DND-41 (cell line): ENCODE measurements at regions not wholly inside any gene's neighbourhood (a gene's known extent, or its start where the extent isn't known, plus 50 kb on each side); places are given as distances from the start of the nearest gene placed in this dataset.
A peak's percentile ranks its signal among the peaks of the same experiment; 100 is the strongest.

Source experiments
- ATAC-seq: fragments of 200-7000 bp; cut with Tn5 transposase; 3 replicates; pipeline ENCODE4 v1.9.1; 2021; ENCODE audit warnings: low read depth; ENCODE audit not compliant: insufficient read depth
- DNase-seq: peaks from one replicate; pipeline ENCODE4 v3.0.0-alpha.2; 2020
- H2AFZ ChIP-seq: 2 replicates; pipeline ENCODE4 v1.6.0; 2012; ENCODE audit warnings: low read depth, low read length
- H3K27ac ChIP-seq: 2 replicates; pipeline ENCODE4 v1.5.1; 2012; ENCODE audit warnings: low read length, inconsistent platforms
- H3K27me3 ChIP-seq: fragments of 200-600 bp; sonication (generic); 2 replicates; pipeline ENCODE4 v1.6.0; 2012; ENCODE audit warnings: low read length, mild to moderate bottlenecking, inconsistent platforms; ENCODE audit not compliant: insufficient read depth, poor library complexity
- H3K36me3 ChIP-seq: 2 replicates; pipeline ENCODE4 v1.5.1; 2012; ENCODE audit warnings: low read length, inconsistent platforms; ENCODE audit not compliant: insufficient read depth
- H3K4me1 ChIP-seq: 2 replicates; pipeline ENCODE4 v1.5.1; 2012; ENCODE audit warnings: mild to moderate bottlenecking, low read length; ENCODE audit not compliant: insufficient read depth
- H3K4me2 ChIP-seq: 2 replicates; pipeline ENCODE4 v1.6.0; 2012; ENCODE audit warnings: mild to moderate bottlenecking, moderate library complexity, low read length, inconsistent platforms; ENCODE audit not compliant: insufficient read depth
- H3K4me3 ChIP-seq, 2 experiments: fragments of 200-600 bp in 1 of 2; shearing (Covaris generic) in 1 of 2; 2 replicates each; pipeline ENCODE4 v1.5.1; 2012 to 2016; ENCODE audit warnings: inconsistent platforms in 2 of 2, low read length in 2 of 2, mild to moderate bottlenecking in 2 of 2, low read depth in 1 of 2, moderate library complexity in 1 of 2
- H3K79me2 ChIP-seq: 2 replicates; pipeline ENCODE4 v1.6.0; 2012; ENCODE audit warnings: low read length, inconsistent platforms; ENCODE audit not compliant: insufficient read depth
- H3K9ac ChIP-seq: 2 replicates; pipeline ENCODE4 v1.6.0; 2012; ENCODE audit warnings: low read depth, mild to moderate bottlenecking, inconsistent platforms, low read length, moderate library complexity
- H3K9me3 ChIP-seq: 2 replicates; pipeline ENCODE4 v1.5.1; 2012; ENCODE audit warnings: low read length, moderate library complexity, mild to moderate bottlenecking, inconsistent platforms; ENCODE audit not compliant: insufficient read depth, severe bottlenecking
- H4K20me1 ChIP-seq: 2 replicates; pipeline ENCODE4 v1.6.0; 2012; ENCODE audit warnings: low read length; ENCODE audit not compliant: insufficient read depth
- EZH2 ChIP-seq: IDR thresholded peaks from 3 replicates; pipeline ENCODE4 v1.6.1; 2012; ENCODE audit warnings: borderline replicate concordance, low read depth, mild to moderate bottlenecking, moderate library complexity, low read length, inconsistent platforms; ENCODE audit not compliant: severe bottlenecking
- TF ChIP-seq, protein P1 (sequence below): IDR thresholded peaks from 2 replicates; pipeline ENCODE4 v1.5.1; 2012; ENCODE audit warnings: borderline replicate concordance, low read length, moderate library complexity, mild to moderate bottlenecking; ENCODE audit not compliant: poor library complexity, severe bottlenecking; ENCODE audit errors: extremely low read depth

- no peak overlapping the region for H3K27ac ChIP-seq
- TF ChIP-seq, protein P1, sequence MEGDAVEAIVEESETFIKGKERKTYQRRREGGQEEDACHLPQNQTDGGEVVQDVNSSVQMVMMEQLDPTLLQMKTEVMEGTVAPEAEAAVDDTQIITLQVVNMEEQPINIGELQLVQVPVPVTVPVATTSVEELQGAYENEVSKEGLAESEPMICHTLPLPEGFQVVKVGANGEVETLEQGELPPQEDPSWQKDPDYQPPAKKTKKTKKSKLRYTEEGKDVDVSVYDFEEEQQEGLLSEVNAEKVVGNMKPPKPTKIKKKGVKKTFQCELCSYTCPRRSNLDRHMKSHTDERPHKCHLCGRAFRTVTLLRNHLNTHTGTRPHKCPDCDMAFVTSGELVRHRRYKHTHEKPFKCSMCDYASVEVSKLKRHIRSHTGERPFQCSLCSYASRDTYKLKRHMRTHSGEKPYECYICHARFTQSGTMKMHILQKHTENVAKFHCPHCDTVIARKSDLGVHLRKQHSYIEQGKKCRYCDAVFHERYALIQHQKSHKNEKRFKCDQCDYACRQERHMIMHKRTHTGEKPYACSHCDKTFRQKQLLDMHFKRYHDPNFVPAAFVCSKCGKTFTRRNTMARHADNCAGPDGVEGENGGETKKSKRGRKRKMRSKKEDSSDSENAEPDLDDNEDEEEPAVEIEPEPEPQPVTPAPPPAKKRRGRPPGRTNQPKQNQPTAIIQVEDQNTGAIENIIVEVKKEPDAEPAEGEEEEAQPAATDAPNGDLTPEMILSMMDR: no peak
- TF ChIP-seq EZH2: no peak
- H2AFZ ChIP-seq: no peak overlapping the region; the same call in 1 of the 2 replicates
- H4K20me1 ChIP-seq: no peaks in the 10 kb centered on the region
- no peaks in the 10 kb centered on the region for H3K79me2 ChIP-seq
- DNase-seq: no peak
- H3K27me3 ChIP-seq: peaks cover 11% of the 10 kb centered on the region
- peak; percentile 36; the same call in 1 of the 3 replicates for ATAC-seq
- no peak overlapping the region for H3K9ac ChIP-seq
- H3K4me2 ChIP-seq: peak overlapping the region; percentile 63
- no peak overlapping the region for H3K4me3 ChIP-seq
- no peaks in the 10 kb centered on the region for H3K36me3 ChIP-seq
- peaks cover 6% of the 10 kb centered on the region for H3K4me1 ChIP-seq
- no peaks in the 10 kb centered on the region for H3K9me3 ChIP-seq
Observed at GRCh38 chr2:57760381-57760801, 286.2 kb upstream of the VRK2 start.

- Histone ChIP-seq H4K20me1 (no peaks in the 10 kb centered on the region), H3K36me3 (no peaks in the 10 kb centered on the region), H3K27me3 (no peaks in the 10 kb centered on the region), H2AFZ (no peak overlapping the region), H3K4me1 (no peaks in the 10 kb centered on the region), H3K9me3 (no peaks in the 10 kb centered on the region), H3K4me3 (no peak overlapping the region), H3K27ac (no peak overlapping the region), H3K79me2 (no peaks in the 10 kb centered on the region), H3K9ac (no peak overlapping the region), H3K4me2 (no peak overlapping the region)
- TF ChIP-seq, protein P1: no peak
- no peak for TF ChIP-seq EZH2
- ATAC-seq: no peak
- no peak for DNase-seq
Observed at GRCh38 chr2:57776916-57777315, 269.7 kb upstream of the VRK2 start.

- H3K27ac ChIP-seq: no peak overlapping the region
- no peak overlapping the region for H3K4me2 ChIP-seq
- no peak overlapping the region for H3K9ac ChIP-seq
- TF ChIP-seq, protein P1: no peak
- TF ChIP-seq EZH2: no peak
- H3K9me3 ChIP-seq: no peaks in the 10 kb centered on the region
- H4K20me1 ChIP-seq: no peaks in the 10 kb centered on the region
- H3K4me3 ChIP-seq: no peak overlapping the region
- no peak for DNase-seq
- no peaks in the 10 kb centered on the region for H3K79me2 ChIP-seq
- no peaks in the 10 kb centered on the region for H3K27me3 ChIP-seq
- no peak for ATAC-seq
- H2AFZ ChIP-seq: no peak overlapping the region
- H3K4me1 ChIP-seq: no peaks in the 10 kb centered on the region
- H3K36me3 ChIP-seq: no peaks in the 10 kb centered on the region
Observed at GRCh38 chr2:57782587-57782986, 264.0 kb upstream of the VRK2 start.

GRCh38 chr2:57793310-57793709 lies 253.3 kb upstream of the VRK2 start:
- no peak for DNase-seq
- no peak overlapping the region for H3K4me2 ChIP-seq
- no peaks in the 10 kb centered on the region for H3K4me1 ChIP-seq
- no peaks in the 10 kb centered on the region for H3K79me2 ChIP-seq
- no peak for ATAC-seq
- no peak overlapping the region for H3K27ac ChIP-seq
- TF ChIP-seq EZH2: no peak
- TF ChIP-seq, protein P1: no peak
- H3K4me3 ChIP-seq: no peak overlapping the region
- H2AFZ ChIP-seq: no peak overlapping the region
- H3K9me3 ChIP-seq: no peaks in the 10 kb centered on the region
- no peak overlapping the region for H3K9ac ChIP-seq
- H3K27me3 ChIP-seq: no peaks in the 10 kb centered on the region
- H3K36me3 ChIP-seq: no peaks in the 10 kb centered on the region
- H4K20me1 ChIP-seq: no peaks in the 10 kb centered on the region
